Neural cell (in vitro differentiated cells): ENCODE measurements at regions not wholly inside any gene's neighbourhood (a gene's known extent, or its start where the extent isn't known, plus 50 kb on each side); places are given as distances from the start of the nearest gene placed in this dataset.

Experiments used
- H2AFZ ChIP-seq: fragments of 200-600, 300-800 bp; sonication (generic), shearing (Covaris generic); 2 replicates; pipeline ENCODE4 v1.6.0; 2014; ENCODE audit warnings: low read depth, mild to moderate bottlenecking, antibody characterized with exemption, low read length, moderate library complexity
- H3F3A ChIP-seq: fragments of 200-600 bp; shearing (Covaris generic); 2 replicates; pipeline ENCODE4 v1.6.1; 2016; ENCODE audit warnings: mild to moderate bottlenecking, moderate library complexity, mixed read lengths, antibody characterized with exemption, low read length; ENCODE audit not compliant: insufficient read depth, poor library complexity, severe bottlenecking
- H3K27ac ChIP-seq: fragments of 200-600, 300-800 bp; sonication (generic), shearing (Covaris generic); 2 replicates; pipeline ENCODE4 v1.5.1; 2014; ENCODE audit warnings: mild to moderate bottlenecking, low read length, moderate library complexity
- H3K27me3 ChIP-seq: fragments of 300-800, 200-600 bp; sonication (generic), shearing (Covaris generic); 2 replicates; pipeline ENCODE4 v1.6.0; 2014; ENCODE audit warnings: mild to moderate bottlenecking, low read depth, low read length, moderate library complexity; ENCODE audit not compliant: insufficient read depth
- H3K36me3 ChIP-seq: fragments of 300-800, 200-600 bp; sonication (generic), shearing (Covaris generic); 2 replicates; pipeline ENCODE4 v1.5.1; 2014; ENCODE audit warnings: mild to moderate bottlenecking, antibody characterized with exemption, low read length, moderate library complexity; ENCODE audit not compliant: insufficient read depth
- H3K4me2 ChIP-seq: fragments of 300-800, 200-600 bp; sonication (generic), shearing (Covaris generic); 2 replicates; pipeline ENCODE4 v1.6.0; 2014; ENCODE audit warnings: mild to moderate bottlenecking, low read length
- H3K4me3 ChIP-seq: fragments of 300-800, 200-600 bp; sonication (generic), shearing (Covaris generic); 2 replicates; pipeline ENCODE4 v1.5.1; 2014; ENCODE audit warnings: mild to moderate bottlenecking, low read length, moderate library complexity
- H3K79me2 ChIP-seq: fragments of 200-600 bp; shearing (Covaris generic); replicated peaks from 2 replicates; pipeline ENCODE4 v1.6.0; 2014; ENCODE audit warnings: mild to moderate bottlenecking, low read length, moderate library complexity; ENCODE audit not compliant: insufficient read depth
- H3K9ac ChIP-seq: fragments of 300-800, 200-600 bp; sonication (generic), shearing (Covaris generic); 2 replicates; pipeline ENCODE4 v1.6.1; 2016; ENCODE audit warnings: mild to moderate bottlenecking, low read length, mixed read lengths
- H3K9me2 ChIP-seq: fragments of 200-600 bp; shearing (Covaris generic); 2 replicates; pipeline ENCODE4 v1.6.1; 2016; ENCODE audit warnings: mild to moderate bottlenecking, low read length, mixed read lengths; ENCODE audit not compliant: insufficient read depth
- H3K9me3 ChIP-seq: fragments of 200-600, 300-800 bp; sonication (generic), shearing (Covaris generic); 2 replicates; pipeline ENCODE4 v1.6.1; 2016; ENCODE audit warnings: mild to moderate bottlenecking, mixed run types, low read length, moderate library complexity, mixed read lengths
- H4K20me1 ChIP-seq: fragments of 200-600 bp; shearing (Covaris generic); 2 replicates; pipeline ENCODE4 v1.6.1; 2016; ENCODE audit warnings: mild to moderate bottlenecking, mixed run types; ENCODE audit not compliant: insufficient read depth
- CTCF ChIP-seq: fragments of 450-650 bp; IDR thresholded peaks from 2 replicates; pipeline ENCODE4 v1.5.1; 2014; ENCODE audit warnings: antibody characterized with exemption, mild to moderate bottlenecking, moderate library complexity; ENCODE audit not compliant: poor library complexity, severe bottlenecking
- EP300 ChIP-seq: fragments of 450-650 bp; conservative IDR thresholded peaks from 2 replicates; pipeline ENCODE4 v1.6.1; 2014; ENCODE audit warnings: antibody characterized with exemption, mild to moderate bottlenecking, moderate library complexity; ENCODE audit not compliant: poor library complexity, severe bottlenecking
- EZH2 ChIP-seq: fragments of 200-600, 300-800 bp; shearing (Covaris generic), sonication (generic); IDR thresholded peaks from 2 replicates; pipeline ENCODE4 v1.6.1; 2014; ENCODE audit warnings: antibody characterized with exemption, low read length, borderline replicate concordance, mild to moderate bottlenecking; ENCODE audit not compliant: insufficient read depth, poor library complexity, severe bottlenecking
- MXI1 ChIP-seq: fragments of 450-650 bp; conservative IDR thresholded peaks from 2 replicates; pipeline ENCODE4 v1.6.1; 2014; ENCODE audit warnings: antibody characterized with exemption, mild to moderate bottlenecking; ENCODE audit not compliant: poor library complexity, severe bottlenecking
- POLR2AphosphoS5 ChIP-seq: IDR thresholded peaks from 2 replicates; pipeline ENCODE4 v1.6.1; 2012
- RAD21 ChIP-seq: fragments of 450-650 bp; conservative IDR thresholded peaks from 2 replicates; pipeline ENCODE4 v1.6.1; 2014; ENCODE audit warnings: antibody characterized with exemption, mild to moderate bottlenecking, moderate library complexity
- REST ChIP-seq: IDR thresholded peaks from 2 replicates; pipeline ENCODE4 v1.6.1; 2012; ENCODE audit warnings: borderline replicate concordance
- SMC3 ChIP-seq: fragments of 450-650 bp; conservative IDR thresholded peaks from 2 replicates; pipeline ENCODE4 v1.6.1; 2014; ENCODE audit warnings: antibody characterized with exemption, mild to moderate bottlenecking, moderate library complexity; ENCODE audit not compliant: poor library complexity
- TAF1 ChIP-seq: IDR thresholded peaks from 2 replicates; pipeline ENCODE4 v1.6.1; 2012; ENCODE audit warnings: low read depth

GRCh38 chr11:29129844-29130243 is 887.0 kb downstream of the KCNA4 start:
- TF ChIP-seq TAF1: no peak
- no peak for TF ChIP-seq EP300
- no peak for TF ChIP-seq EZH2
- TF ChIP-seq CTCF: no peak
- no peak for TF ChIP-seq REST
- TF ChIP-seq SMC3: no peak
- no peak for TF ChIP-seq MXI1
- TF ChIP-seq RAD21: no peak
- H2AFZ ChIP-seq: no peak overlapping the region
- H3K9me3 ChIP-seq: no peaks in the 10 kb centered on the region
- no peak overlapping the region for H3K27ac ChIP-seq
- no peak overlapping the region for H3K4me2 ChIP-seq
- no peaks in the 10 kb centered on the region for H3K9me2 ChIP-seq
- no peaks in the 10 kb centered on the region for H3K36me3 ChIP-seq
- H3F3A ChIP-seq: no peaks in the 10 kb centered on the region
- no peaks in the 10 kb centered on the region for H3K79me2 ChIP-seq
- H4K20me1 ChIP-seq: no peaks in the 10 kb centered on the region
- no peaks in the 10 kb centered on the region for H3K27me3 ChIP-seq
- no peak overlapping the region for H3K9ac ChIP-seq
- no peak overlapping the region for H3K4me3 ChIP-seq

GRCh38 chr11:29127461-29127860 is 889.4 kb downstream of the KCNA4 start:
- Histone ChIP-seq H3K9ac (no peak overlapping the region), H3K36me3 (no peaks in the 10 kb centered on the region), H3K79me2 (no peaks in the 10 kb centered on the region), H4K20me1 (no peaks in the 10 kb centered on the region), H2AFZ (no peak overlapping the region), H3K9me2 (no peaks in the 10 kb centered on the region), H3K9me3 (no peaks in the 10 kb centered on the region), H3K27me3 (no peaks in the 10 kb centered on the region), H3K4me2 (no peak overlapping the region), H3K4me3 (no peak overlapping the region), H3K27ac (no peak overlapping the region), H3F3A (no peaks in the 10 kb centered on the region)
- TF ChIP-seq RAD21: no peak
- TF ChIP-seq EP300: no peak
- TF ChIP-seq POLR2AphosphoS5: no peak
- TF ChIP-seq MXI1: no peak
- TF ChIP-seq TAF1: no peak
- no peak for TF ChIP-seq CTCF
- TF ChIP-seq REST: no peak
- no peak for TF ChIP-seq SMC3
- no peak for TF ChIP-seq EZH2
